Caco-2 (cell line): ENCODE measurements at regions not wholly inside any gene's neighbourhood (a gene's known extent, or its start where the extent isn't known, plus 50 kb on each side); places are given as distances from the start of the nearest gene placed in this dataset.

Experiments used
- BruUV-seq: library from RNA; stranded (reverse); fragments of 400-500 nt; replicated peaks from 2 replicates; lab custom pipeline; 2021; lab: Mats Ljungman, UMichigan
- CTCF ChIA-PET: fragments of 300-600 bp; sonication (Branson Sonifier 250); formaldehyde crosslinking; loops from one replicate; lab custom pipeline; 2022; ENCODE audit warnings: antibody characterized with exemption; lab: Charles Lee
- POLR2A ChIA-PET: fragments of 300-600 bp; sonication (Branson Sonifier 250); formaldehyde crosslinking; loops from one replicate; lab custom pipeline; 2022; ENCODE audit warnings: antibody characterized with exemption; lab: Charles Lee
- DNase-seq, 2 experiments: peaks; one replicate each; pipeline versions ENCODE4 v3.0.0 to v3.0.0-alpha.2; 2020 to 2022
- H3K27me3 ChIP-seq: replicated peaks from 2 replicates; pipeline ENCODE4 v1.6.0; 2011; ENCODE audit warnings: low read length; ENCODE audit not compliant: control insufficient read depth, insufficient read depth
- H3K36me3 ChIP-seq: 2 replicates; pipeline ENCODE4 v1.5.1; 2011; ENCODE audit warnings: low read length; ENCODE audit not compliant: control insufficient read depth, insufficient read depth
- H3K4me1 ChIP-seq: fragments of 250-450 bp; sonication (Bioruptor Pico); 2 replicates; pipeline ENCODE4 v1.5.1; 2020; ENCODE audit warnings: mild to moderate bottlenecking
- H3K4me3 ChIP-seq: 2 replicates; pipeline ENCODE4 v1.5.1; 2011; ENCODE audit warnings: low read depth, mild to moderate bottlenecking, control low read depth, low read length
- H3K9me3 ChIP-seq: fragments of 250-450 bp; sonication (Bioruptor Pico); 2 replicates; pipeline ENCODE4 v1.5.1; 2020; ENCODE audit warnings: mild to moderate bottlenecking, moderate library complexity
- H3K27ac Mint-ChIP-seq: one replicate; pipeline ENCODE4 v1.8.0; 2022; ENCODE audit warnings: mixed read lengths; ENCODE audit not compliant: unreplicated experiment
- H3K27me3 Mint-ChIP-seq: one replicate; pipeline ENCODE4 v1.8.0; 2022; ENCODE audit warnings: mixed read lengths; ENCODE audit not compliant: insufficient read depth, unreplicated experiment
- H3K36me3 Mint-ChIP-seq: one replicate; pipeline ENCODE4 v1.8.0; 2022; ENCODE audit warnings: mild to moderate bottlenecking, mixed read lengths; ENCODE audit not compliant: insufficient read depth, unreplicated experiment
- H3K4me1 Mint-ChIP-seq: one replicate; pipeline ENCODE4 v1.8.0; 2022; ENCODE audit warnings: low read depth, mixed read lengths; ENCODE audit not compliant: unreplicated experiment
- H3K4me3 Mint-ChIP-seq: one replicate; pipeline ENCODE4 v1.8.0; 2022; ENCODE audit warnings: mild to moderate bottlenecking, moderate library complexity, mixed read lengths; ENCODE audit not compliant: unreplicated experiment
- H3K9me3 Mint-ChIP-seq: one replicate; pipeline ENCODE4 v1.8.0; 2022; ENCODE audit warnings: mixed read lengths; ENCODE audit not compliant: unreplicated experiment
- intact Hi-C: fragments of 100-400 bp; cut with micrococcal nuclease; formaldehyde crosslinking; loops from one replicate; pipeline ENCODE4 v1.10.0; 2022; ENCODE audit not compliant: unreplicated experiment
- TF ChIP-seq, protein P1 (sequence below), 2 experiments: fragments of 200-600 bp in 1 of 2; IDR thresholded peaks; 1 replicate in 1 of 2; 2 replicates in 1 of 2; pipeline versions ENCODE4 v1.5.1 to v1.8.0; 2011 to 2022; ENCODE audit warnings: antibody characterized with exemption in 1 of 2, control low read depth in 1 of 2, inconsistent platforms in 1 of 2, low read depth in 1 of 2, low read length in 1 of 2, mild to moderate bottlenecking in 1 of 2, moderate library complexity in 1 of 2; ENCODE audit not compliant: insufficient read depth in 1 of 2, severe bottlenecking in 1 of 2, unreplicated experiment in 1 of 2

- Mint-ChIP-seq H3K27me3 (no peaks in the 10 kb centered on the region), H3K4me1 (no peaks in the 10 kb centered on the region), H3K36me3 (no peaks in the 10 kb centered on the region), H3K27ac (no peak overlapping the region), H3K9me3 (peaks cover 11% of the 10 kb centered on the region), H3K4me3 (no peak overlapping the region)
- CTCF ChIA-PET = no interaction called here
- no peaks in the 10 kb centered on the region for H3K27me3 ChIP-seq
- DNase-seq = no peak
- no peaks in the 10 kb centered on the region for H3K36me3 ChIP-seq
- intact Hi-C loops = loop anchor here (2.0 kb wide), 1 partner anchor 20 kb away; no protein-coding TSS in a partner anchor
- H3K4me1 ChIP-seq = no peaks in the 10 kb centered on the region; the same call in 1 of the 2 replicates
- no peak overlapping the region for H3K4me3 ChIP-seq
- no peaks in the 10 kb centered on the region for H3K9me3 ChIP-seq
- TF ChIP-seq, protein P1, sequence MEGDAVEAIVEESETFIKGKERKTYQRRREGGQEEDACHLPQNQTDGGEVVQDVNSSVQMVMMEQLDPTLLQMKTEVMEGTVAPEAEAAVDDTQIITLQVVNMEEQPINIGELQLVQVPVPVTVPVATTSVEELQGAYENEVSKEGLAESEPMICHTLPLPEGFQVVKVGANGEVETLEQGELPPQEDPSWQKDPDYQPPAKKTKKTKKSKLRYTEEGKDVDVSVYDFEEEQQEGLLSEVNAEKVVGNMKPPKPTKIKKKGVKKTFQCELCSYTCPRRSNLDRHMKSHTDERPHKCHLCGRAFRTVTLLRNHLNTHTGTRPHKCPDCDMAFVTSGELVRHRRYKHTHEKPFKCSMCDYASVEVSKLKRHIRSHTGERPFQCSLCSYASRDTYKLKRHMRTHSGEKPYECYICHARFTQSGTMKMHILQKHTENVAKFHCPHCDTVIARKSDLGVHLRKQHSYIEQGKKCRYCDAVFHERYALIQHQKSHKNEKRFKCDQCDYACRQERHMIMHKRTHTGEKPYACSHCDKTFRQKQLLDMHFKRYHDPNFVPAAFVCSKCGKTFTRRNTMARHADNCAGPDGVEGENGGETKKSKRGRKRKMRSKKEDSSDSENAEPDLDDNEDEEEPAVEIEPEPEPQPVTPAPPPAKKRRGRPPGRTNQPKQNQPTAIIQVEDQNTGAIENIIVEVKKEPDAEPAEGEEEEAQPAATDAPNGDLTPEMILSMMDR (IDR thresholded peaks at IDR 0.05; ENCODE audit: insufficient read depth in 1 of 2, low read depth in 1 of 2, low read length in 1 of 2, severe bottlenecking in 1 of 2, unreplicated experiment in 1 of 2) = no peak
- POLR2A ChIA-PET = interaction anchor here (0.5 kb wide), 1 partner anchor 15 kb away, joined by 3 read pairs; no protein-coding TSS in a partner anchor
- no TSS peak for BruUV-seq
These were observed 1298.3 kb upstream of the WWC1 start for GRCh38 chr5:166992874-166993722.

DNA sequence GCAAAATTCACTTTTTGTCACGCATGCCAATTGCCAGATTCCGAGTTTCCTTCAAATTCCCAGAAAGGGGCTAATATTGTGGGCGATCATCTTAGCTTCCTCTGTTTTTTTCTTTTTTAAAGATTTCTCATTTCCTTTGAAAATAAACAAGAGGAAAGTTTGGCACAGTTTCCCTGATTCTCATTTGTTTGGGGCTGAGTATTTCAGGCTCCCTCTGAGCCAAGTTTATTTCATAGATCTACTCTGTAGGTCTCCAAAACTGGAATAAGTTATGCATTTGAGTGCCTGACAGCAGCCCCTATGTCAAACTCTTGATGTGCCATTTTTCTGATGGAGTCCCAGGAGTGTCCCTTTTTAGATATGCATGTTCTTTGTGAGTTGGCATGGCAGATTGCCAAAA lies 1297.2 kb upstream of the WWC1 start:
- Mint-ChIP-seq H3K4me1 (no peaks in the 10 kb centered on the region), H3K27me3 (peaks cover 4% of the 10 kb centered on the region), H3K27ac (no peak overlapping the region), H3K36me3 (peaks cover 4% of the 10 kb centered on the region), H3K4me3 (no peak overlapping the region), H3K9me3 (peaks cover 14% of the 10 kb centered on the region)
- no peaks in the 10 kb centered on the region; the same call in 1 of the 2 replicates for H3K4me1 ChIP-seq
- DNase-seq = no peak
- H3K9me3 ChIP-seq = no peaks in the 10 kb centered on the region
- no TSS peak for BruUV-seq
- TF ChIP-seq, protein P1 (IDR thresholded peaks at IDR 0.05; ENCODE audit: insufficient read depth in 1 of 2, low read depth in 1 of 2, low read length in 1 of 2, severe bottlenecking in 1 of 2, unreplicated experiment in 1 of 2) = no peak
- H3K27me3 ChIP-seq = no peaks in the 10 kb centered on the region
- POLR2A ChIA-PET = no interaction called here
- intact Hi-C loops = no loop called here
- H3K36me3 ChIP-seq = no peaks in the 10 kb centered on the region
- CTCF ChIA-PET = no interaction called here
- H3K4me3 ChIP-seq = no peak overlapping the region

DNA sequence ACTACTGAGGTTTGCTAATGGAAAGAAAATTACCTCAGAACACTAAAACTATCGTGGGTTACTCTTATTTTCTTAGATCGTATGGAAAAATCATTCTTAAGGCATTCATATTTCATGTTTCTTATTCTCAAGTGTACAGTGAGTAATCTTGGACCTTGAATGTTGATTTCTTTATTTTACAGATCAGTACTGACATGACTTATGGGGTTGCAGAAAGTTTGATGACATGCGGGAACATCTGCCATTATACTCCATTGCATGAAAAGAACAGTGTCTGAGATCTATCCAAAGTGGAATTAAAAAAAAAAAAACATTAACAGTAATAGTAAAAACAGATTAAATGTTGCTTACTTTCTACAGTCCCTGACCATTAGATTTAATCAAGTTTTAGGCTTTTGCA lies 1290.2 kb upstream of the WWC1 start:
- Mint-ChIP-seq H3K27me3 (peaks cover 6% of the 10 kb centered on the region), H3K4me3 (no peak overlapping the region), H3K4me1 (no peaks in the 10 kb centered on the region), H3K36me3 (peaks cover 6% of the 10 kb centered on the region), H3K27ac (no peak overlapping the region), H3K9me3 (peaks cover 9% of the 10 kb centered on the region)
- intact Hi-C loops = no loop called here
- H3K9me3 ChIP-seq = no peaks in the 10 kb centered on the region
- no TSS peak for BruUV-seq
- H3K4me1 ChIP-seq = no peaks in the 10 kb centered on the region
- TF ChIP-seq, protein P1 (IDR thresholded peaks at IDR 0.05; ENCODE audit: insufficient read depth in 1 of 2, low read depth in 1 of 2, low read length in 1 of 2, severe bottlenecking in 1 of 2, unreplicated experiment in 1 of 2) = no peak
- no peak overlapping the region for H3K4me3 ChIP-seq
- no peaks in the 10 kb centered on the region for H3K27me3 ChIP-seq
- ChIA-PET CTCF (no interaction called here), POLR2A (no interaction called here)
- H3K36me3 ChIP-seq = no peaks in the 10 kb centered on the region
- DNase-seq = no peak
